Pancreas (tissue), 10 donors: ENCODE measurements at regions not wholly inside any gene's neighbourhood (a gene's known extent, or its start where the extent isn't known, plus 50 kb on each side); places are given as distances from the start of the nearest gene placed in this dataset.

Experiments used
- ATAC-seq, 4 donors: fragments of 200-7000 bp; cut with Tn5 transposase; one replicate each; pipeline versions ENCODE4 v1.8.0 to v1.9.1; 2020; ENCODE audit warnings: mild to moderate bottlenecking in 4 of 4, moderate library complexity in 4 of 4
- DNase-seq, 6 donors: peaks; one replicate each; pipeline ENCODE4 v3.0.0-alpha.2; 2020
- FAIRE-seq: peaks from 2 replicates; lab custom pipeline; 2012; peaks lifted over from hg19 to GRCh38; lab: Jason Lieb, UNC
- H3K27ac ChIP-seq, 4 donors: fragments of 200-600 bp; sonication (generic); 1 replicate in 3 of 4; 2 replicates in 1 of 4; pipeline versions ENCODE4 v1.5.0 to v1.8.0; 2020
- H3K27me3 ChIP-seq, 4 donors: fragments of 200-600 bp; one replicate each; pipeline ENCODE4 v1.8.0; 2021
- H3K36me3 ChIP-seq, 3 donors: fragments of 200-600 bp; sonication (generic) in 1 of 3; one replicate each; pipeline versions ENCODE4 v1.5.0 to v1.8.0; 2020 to 2021
- H3K4me1 ChIP-seq, 3 donors: fragments of 200-600 bp; one replicate each; pipeline ENCODE4 v1.8.0; 2021
- H3K4me3 ChIP-seq, 4 donors: fragments of 200-600 bp; sonication (generic) in 2 of 4; one replicate each; pipeline versions ENCODE4 v1.5.0 to v1.8.0; 2020 to 2021
- H3K9me3 ChIP-seq, 4 donors: fragments of 200-600 bp; one replicate each; pipeline ENCODE4 v1.8.0; 2021
- WGBS, 2 donors: extraction: QIAGEN DNeasy Blood & Tissue Kit; methylation state at CpG; one replicate each; pipeline ENCODE4 v1.1.7; 2013; 5-methylcytosine and 5-hydroxymethylcytosine counted together
- intact Hi-C, 3 donors: fragments of 100-400 bp; cut with DNase I; formaldehyde crosslinking; loops; one replicate each; pipeline versions ENCODE4 v1.11.1 to v1.14.2; 2022
- TF ChIP-seq, protein P1 (sequence below), 4 donors: fragments of 200-600 bp; sonication (generic) in 3 of 4; IDR thresholded peaks; one replicate each; pipeline versions ENCODE4 v1.5.0 to v1.8.0; 2021; ENCODE audit warnings: antibody characterized with exemption in 4 of 4
- donor health status: healthy with polysubstance abuse.
- donor health status: DM: no; HTN: no; CAD: no; lungs with moderate emphysema.
- donor health status: DM: no; HTN: no; CAD: no.
- donor health status: control.
- donor health status: control.
- donor health status: Bipolar disorder and iron deficiency.
- donor health status: DM: yes; HTN: yes; CAD: no.
- donor health status: DM: no; HTN: no; CAD: no.
- donor health status: DM: no; HTN: no; CAD: no.
- donor health status: DM: yes; HTN: yes; CAD: no.

DNA sequence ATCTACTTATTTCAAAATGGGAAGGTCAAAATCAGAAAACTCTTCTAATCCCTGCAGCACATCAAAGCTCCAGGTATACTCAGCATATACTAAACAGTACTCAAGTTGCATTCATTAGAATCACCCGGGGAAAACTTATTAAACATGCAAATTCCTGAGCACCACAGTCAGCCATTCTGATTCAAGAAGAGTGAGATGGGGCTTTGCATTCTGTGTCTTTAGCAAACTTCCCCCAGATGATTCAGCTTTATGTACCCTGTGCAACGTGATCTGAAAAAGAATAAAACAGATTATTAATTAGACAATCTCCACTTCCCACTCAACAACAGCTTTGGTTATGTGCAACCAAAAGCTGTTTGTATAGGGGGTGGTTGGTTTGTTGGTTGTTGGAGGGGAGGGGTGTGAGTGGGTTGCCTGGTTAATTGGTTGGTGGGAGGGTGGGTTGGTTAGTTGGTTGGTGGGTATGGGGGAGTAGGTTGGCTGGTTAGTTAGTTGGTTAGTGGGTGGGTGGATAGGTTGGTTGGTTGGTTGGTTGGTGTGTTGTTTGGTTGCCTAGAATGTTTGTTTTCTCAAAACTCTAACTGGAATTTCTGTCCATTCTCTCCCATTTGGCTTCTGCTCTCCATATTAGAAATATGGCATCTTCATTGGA, 112.5 kb upstream of the AGAP1 start:
- TF ChIP-seq, protein P1, sequence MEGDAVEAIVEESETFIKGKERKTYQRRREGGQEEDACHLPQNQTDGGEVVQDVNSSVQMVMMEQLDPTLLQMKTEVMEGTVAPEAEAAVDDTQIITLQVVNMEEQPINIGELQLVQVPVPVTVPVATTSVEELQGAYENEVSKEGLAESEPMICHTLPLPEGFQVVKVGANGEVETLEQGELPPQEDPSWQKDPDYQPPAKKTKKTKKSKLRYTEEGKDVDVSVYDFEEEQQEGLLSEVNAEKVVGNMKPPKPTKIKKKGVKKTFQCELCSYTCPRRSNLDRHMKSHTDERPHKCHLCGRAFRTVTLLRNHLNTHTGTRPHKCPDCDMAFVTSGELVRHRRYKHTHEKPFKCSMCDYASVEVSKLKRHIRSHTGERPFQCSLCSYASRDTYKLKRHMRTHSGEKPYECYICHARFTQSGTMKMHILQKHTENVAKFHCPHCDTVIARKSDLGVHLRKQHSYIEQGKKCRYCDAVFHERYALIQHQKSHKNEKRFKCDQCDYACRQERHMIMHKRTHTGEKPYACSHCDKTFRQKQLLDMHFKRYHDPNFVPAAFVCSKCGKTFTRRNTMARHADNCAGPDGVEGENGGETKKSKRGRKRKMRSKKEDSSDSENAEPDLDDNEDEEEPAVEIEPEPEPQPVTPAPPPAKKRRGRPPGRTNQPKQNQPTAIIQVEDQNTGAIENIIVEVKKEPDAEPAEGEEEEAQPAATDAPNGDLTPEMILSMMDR (IDR thresholded peaks at IDR 0.05), result no peak
- WGBS, 2 donors, result 80% methylated on average over 2 of the region's 2 CpGs
- H3K27me3 ChIP-seq, result no peaks in the 10 kb centered on the region
- intact Hi-C loops, result no loop called here
- no peak for DNase-seq
- FAIRE-seq, result no peak
- no peaks in the 10 kb centered on the region for H3K4me1 ChIP-seq
- H3K27ac ChIP-seq, result no peak overlapping the region
- H3K36me3 ChIP-seq, result no peaks in the 10 kb centered on the region
- no peak overlapping the region for H3K4me3 ChIP-seq
- H3K9me3 ChIP-seq, result no peaks in the 10 kb centered on the region
- ATAC-seq, result no peak

DNA sequence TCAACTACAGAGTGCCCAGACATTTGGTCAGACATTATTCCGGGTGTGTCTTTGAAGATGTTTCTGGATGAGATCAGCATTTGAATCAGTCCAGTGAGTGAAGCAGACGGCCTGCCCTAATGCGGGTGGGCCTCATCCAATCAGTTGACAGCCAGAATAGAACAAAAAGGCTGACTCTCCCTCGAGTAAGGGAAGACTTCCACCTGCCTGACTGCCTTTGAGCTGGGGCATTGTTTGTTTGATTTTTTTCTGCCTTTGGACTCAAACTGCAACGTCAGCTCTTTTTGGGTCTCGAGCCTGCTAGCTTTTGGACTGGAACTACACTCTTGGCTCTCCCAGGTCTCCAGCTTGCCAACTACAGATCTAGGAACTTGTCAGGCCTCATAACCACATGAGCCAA, 111.7 kb upstream of the AGAP1 start:
- Histone ChIP-seq H3K27ac (no peak overlapping the region), H3K27me3 (no peaks in the 10 kb centered on the region), H3K9me3 (no peaks in the 10 kb centered on the region), H3K36me3 (no peaks in the 10 kb centered on the region), H3K4me1 (no peaks in the 10 kb centered on the region), H3K4me3 (no peak overlapping the region)
- DNase-seq (no peak), FAIRE-seq (no peak), ATAC-seq (no peak)
- TF ChIP-seq, protein P1 (IDR thresholded peaks at IDR 0.05), result no peak
- 59 to 62% methylated on average over 6 of the region's 6 CpGs for WGBS, 2 donors
- intact Hi-C loops, result no loop called here

DNA sequence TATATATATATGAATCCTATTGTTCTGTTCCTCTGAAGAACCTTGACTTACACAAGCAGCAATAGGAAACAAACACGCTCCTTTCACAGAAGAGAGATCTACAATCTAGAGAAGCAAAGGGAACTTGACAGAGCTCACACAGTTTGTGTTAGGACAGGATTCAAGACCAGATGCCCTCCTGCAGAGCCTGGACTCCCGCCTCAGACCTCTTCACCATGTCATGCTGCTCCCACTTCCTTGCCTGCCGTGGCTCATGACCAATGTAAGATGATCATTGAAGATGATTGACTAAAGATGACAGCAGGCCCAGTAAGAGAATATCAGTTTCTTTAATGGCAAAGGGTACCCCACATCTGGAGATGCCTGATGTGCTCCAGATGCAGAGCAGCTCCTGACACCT, 111.2 kb upstream of the AGAP1 start:
- H3K9me3 ChIP-seq, result no peaks in the 10 kb centered on the region
- TF ChIP-seq, protein P1 (IDR thresholded peaks at IDR 0.05), result no peak
- 95 to 100% methylated on average over 3 of the region's 3 CpGs for WGBS, 2 donors
- no peaks in the 10 kb centered on the region for H3K27me3 ChIP-seq
- no peaks in the 10 kb centered on the region for H3K36me3 ChIP-seq
- H3K4me3 ChIP-seq, result no peak overlapping the region
- FAIRE-seq (no peak), ATAC-seq (no peak), DNase-seq (no peak)
- H3K4me1 ChIP-seq, result no peaks in the 10 kb centered on the region
- intact Hi-C loops, result no loop called here
- H3K27ac ChIP-seq, result no peak overlapping the region

DNA sequence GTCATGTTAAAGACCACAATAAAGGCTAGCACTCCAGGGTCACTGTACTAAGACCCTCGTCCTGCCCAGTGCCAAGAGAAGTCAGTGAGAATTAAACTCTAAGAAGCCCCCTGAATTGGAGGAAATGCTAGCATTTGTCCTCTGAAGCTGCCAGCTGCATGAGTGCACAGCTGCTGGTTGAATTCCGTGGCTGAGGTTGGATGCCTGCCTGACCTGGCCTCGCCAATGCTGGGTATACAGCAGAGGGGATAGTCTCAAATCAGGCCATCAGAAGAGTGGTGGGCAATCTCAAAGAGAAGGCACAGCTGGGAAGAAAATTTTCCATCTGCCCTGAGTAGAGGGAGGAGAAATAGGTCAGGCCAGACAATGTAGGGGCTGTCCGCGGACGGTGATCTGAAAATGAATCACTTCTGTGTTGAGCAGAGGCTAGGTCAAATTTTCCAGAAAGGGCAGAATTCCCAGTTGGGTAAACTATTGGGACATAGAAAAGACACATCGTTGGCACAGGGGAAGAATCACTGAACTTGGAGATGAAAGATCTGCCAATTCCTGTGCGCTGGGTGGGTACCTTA, 110.5 kb upstream of the AGAP1 start:
- no peaks in the 10 kb centered on the region for H3K27me3 ChIP-seq
- no peaks in the 10 kb centered on the region for H3K4me1 ChIP-seq
- TF ChIP-seq, protein P1 (IDR thresholded peaks at IDR 0.05), result no peak
- intact Hi-C loops, result no loop called here
- H3K4me3 ChIP-seq, result no peak overlapping the region
- H3K27ac ChIP-seq, result no peak overlapping the region
- no peak for FAIRE-seq
- DNase-seq, result no peak
- WGBS, 2 donors, result 88 to 91% methylated on average over 8 of the region's 8 CpGs
- ATAC-seq, result no peak
- no peaks in the 10 kb centered on the region for H3K36me3 ChIP-seq
- no peaks in the 10 kb centered on the region for H3K9me3 ChIP-seq

DNA sequence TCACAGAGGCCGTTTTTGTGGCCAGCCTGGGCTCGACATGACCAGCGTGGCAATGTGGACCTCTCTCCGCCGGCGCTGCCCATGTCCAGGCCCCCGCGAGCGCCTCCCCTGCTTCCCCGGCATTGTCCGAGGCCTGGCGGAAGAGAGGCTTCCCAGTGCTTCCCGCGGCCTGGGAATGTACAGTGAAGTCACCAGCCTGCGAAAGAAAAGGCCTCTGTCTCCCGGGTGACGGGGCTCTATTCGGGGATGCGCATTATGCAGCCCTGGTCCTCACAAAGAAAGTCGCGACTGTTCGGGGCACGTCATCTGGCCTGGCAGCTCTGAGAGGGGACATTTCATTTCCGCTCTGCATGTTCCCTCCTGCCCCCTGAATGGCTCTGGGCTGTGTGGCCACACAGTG, 109.2 kb upstream of the AGAP1 start:
- Histone ChIP-seq H3K36me3 (no peaks in the 10 kb centered on the region), H3K27me3 (no peaks in the 10 kb centered on the region), H3K9me3 (no peaks in the 10 kb centered on the region), H3K27ac (no peak overlapping the region), H3K4me3 (no peak overlapping the region), H3K4me1 (no peaks in the 10 kb centered on the region)
- intact Hi-C loops, result no loop called here
- 87 to 88% methylated on average over 24 of the region's 24 CpGs for WGBS, 2 donors
- no peak for DNase-seq
- no peak for FAIRE-seq
- TF ChIP-seq, protein P1 (IDR thresholded peaks at IDR 0.05), result no peak
- no peak for ATAC-seq
